NB4 (cell line): ENCODE measurements at regions not wholly inside any gene's neighbourhood (a gene's known extent, or its start where the extent isn't known, plus 50 kb on each side); places are given as distances from the start of the nearest gene placed in this dataset.

Experiments used
- DNase-seq: peaks from one replicate; pipeline ENCODE4 v3.0.0; 2010; ENCODE audit warnings: low read depth
- H3K4me3 ChIP-seq: one replicate; pipeline ENCODE4 v1.5.1; 2011; ENCODE audit warnings: mild to moderate bottlenecking, low read depth, low read length, moderate library complexity
- CTCF ChIP-seq: IDR thresholded peaks from one replicate; pipeline ENCODE4 v1.5.1; 2012; ENCODE audit warnings: low read depth, low read length
- MAX ChIP-seq: IDR thresholded peaks from 2 replicates; pipeline ENCODE4 v1.6.1; 2011; ENCODE audit warnings: low read depth, low read length
- MYC ChIP-seq: IDR thresholded peaks from 2 replicates; pipeline ENCODE4 v1.6.1; 2011; ENCODE audit warnings: low read depth, low read length
- POLR2A ChIP-seq: IDR thresholded peaks from 2 replicates; pipeline ENCODE4 v1.6.1; 2011; ENCODE audit warnings: mild to moderate bottlenecking; ENCODE audit not compliant: insufficient read length; ENCODE audit errors: extremely low read depth

GRCh38 chr21:22544747-22545146 lies 1546.5 kb downstream of the NCAM2 start:
- no peak overlapping the region for H3K4me3 ChIP-seq
- no peak for DNase-seq
- TF ChIP-seq MAX = no peak
- TF ChIP-seq MYC = no peak
- no peak for TF ChIP-seq CTCF
- TF ChIP-seq POLR2A = no peak

GRCh38 chr21:22552390-22552789 lies 1554.2 kb downstream of the NCAM2 start:
- DNase-seq = no peak
- TF ChIP-seq MAX (no peak), MYC (no peak), POLR2A (no peak), CTCF (no peak)
- no peak overlapping the region for H3K4me3 ChIP-seq

DNA sequence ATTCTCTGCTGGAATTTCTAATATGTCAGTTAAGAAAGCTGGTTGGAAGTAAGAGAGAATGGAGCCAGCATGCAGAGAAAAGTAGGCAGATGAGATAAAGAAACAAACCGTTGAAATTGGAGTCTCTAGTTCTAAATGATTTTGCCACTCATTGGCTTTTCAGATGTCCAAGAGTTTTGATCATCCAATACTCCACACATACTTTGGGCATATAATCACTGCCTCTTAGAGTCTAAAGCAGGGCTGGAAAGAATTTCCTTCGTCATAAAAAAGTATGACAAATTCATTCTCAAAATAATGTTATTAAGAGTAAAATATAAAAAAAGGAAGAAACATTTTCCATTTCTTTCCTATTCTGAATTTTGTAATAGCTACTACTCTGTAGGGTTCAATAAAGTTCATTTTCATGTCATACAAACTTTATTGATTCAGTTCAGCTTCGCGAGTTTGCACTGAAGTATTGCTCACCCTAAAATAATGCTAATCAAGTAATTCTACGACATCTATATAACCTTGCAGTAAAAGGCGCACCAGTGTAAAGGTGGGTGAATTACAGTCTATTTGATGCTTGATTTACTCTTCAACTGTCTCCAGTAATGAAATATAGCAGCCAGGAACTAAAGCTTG lies 1556.6 kb downstream of the NCAM2 start:
- TF ChIP-seq CTCF (no peak), POLR2A (no peak), MAX (no peak), MYC (no peak)
- no peak overlapping the region for H3K4me3 ChIP-seq
- no peak for DNase-seq

- TF ChIP-seq MYC (no peak), CTCF (no peak), MAX (no peak)
- no peak for DNase-seq
- H3K4me3 ChIP-seq = no peak overlapping the region
These were observed 1558.6 kb downstream of the NCAM2 start for GRCh38 chr21:22556829-22557228.

- DNase-seq = no peak
- no peak overlapping the region for H3K4me3 ChIP-seq
- TF ChIP-seq MAX = no peak
- no peak for TF ChIP-seq POLR2A
- TF ChIP-seq MYC = no peak
- no peak for TF ChIP-seq CTCF
These were observed 1563.7 kb downstream of the NCAM2 start for GRCh38 chr21:22561946-22562345.

DNA sequence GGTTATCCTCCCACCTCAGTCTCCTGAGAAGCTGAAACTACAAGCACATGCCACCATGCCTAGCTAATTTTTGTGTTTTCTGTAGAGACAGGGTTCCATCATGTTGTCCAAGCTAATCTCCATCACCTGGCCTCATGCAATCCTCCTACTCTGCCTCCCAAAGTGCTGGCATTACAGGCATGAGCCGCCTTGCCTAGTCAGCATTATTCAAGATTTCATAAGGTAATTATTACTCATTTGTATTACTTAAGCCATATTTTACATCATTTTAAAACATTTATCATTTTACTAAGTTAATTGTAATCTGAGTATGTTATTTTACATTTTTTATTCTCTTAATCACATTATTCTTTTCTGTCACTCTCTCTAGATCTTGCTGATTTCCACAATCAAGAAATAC lies 1575.6 kb downstream of the NCAM2 start:
- TF ChIP-seq POLR2A (no peak), MAX (no peak), CTCF (no peak), MYC (no peak)
- DNase-seq = no peak
- H3K4me3 ChIP-seq = no peak overlapping the region
